ENCODE measurements at regions not wholly inside any gene's neighbourhood (a gene's known extent, or its start where the extent isn't known, plus 50 kb on each side); places are given as distances from the start of the nearest gene placed in this dataset.

DNA sequence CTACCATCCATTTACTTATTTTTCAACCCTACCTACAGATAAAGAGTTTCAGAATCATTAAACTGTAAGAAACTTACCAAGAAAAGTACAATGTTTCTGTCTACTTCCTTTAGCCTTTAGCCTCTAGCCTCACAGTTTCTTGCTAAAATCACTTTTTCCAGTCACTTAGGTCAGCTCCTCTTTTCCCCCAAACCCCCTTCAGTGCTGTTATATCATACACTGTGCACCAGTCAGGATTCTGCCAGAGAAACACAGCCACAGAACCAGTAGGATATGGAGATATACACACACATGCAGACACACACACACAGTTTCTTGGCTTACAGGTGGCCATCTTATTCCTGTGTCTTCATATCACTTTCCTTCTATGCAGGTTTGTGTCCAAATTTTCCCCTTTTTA, 139.9 kb upstream of the LIPC start:
- Histone ChIP-seq H3K27me3 (no peaks in the 10 kb centered on the region), H3K27ac (no peak overlapping the region), H3K4me1 (no peaks in the 10 kb centered on the region), H3K9me3 (peaks cover 0 to 8% (median 3%) of the 10 kb centered on the region in 4 donors), H3K36me3 (no peaks in the 10 kb centered on the region), H3K4me3 (no peak overlapping the region)
- TF ChIP-seq, protein P1, sequence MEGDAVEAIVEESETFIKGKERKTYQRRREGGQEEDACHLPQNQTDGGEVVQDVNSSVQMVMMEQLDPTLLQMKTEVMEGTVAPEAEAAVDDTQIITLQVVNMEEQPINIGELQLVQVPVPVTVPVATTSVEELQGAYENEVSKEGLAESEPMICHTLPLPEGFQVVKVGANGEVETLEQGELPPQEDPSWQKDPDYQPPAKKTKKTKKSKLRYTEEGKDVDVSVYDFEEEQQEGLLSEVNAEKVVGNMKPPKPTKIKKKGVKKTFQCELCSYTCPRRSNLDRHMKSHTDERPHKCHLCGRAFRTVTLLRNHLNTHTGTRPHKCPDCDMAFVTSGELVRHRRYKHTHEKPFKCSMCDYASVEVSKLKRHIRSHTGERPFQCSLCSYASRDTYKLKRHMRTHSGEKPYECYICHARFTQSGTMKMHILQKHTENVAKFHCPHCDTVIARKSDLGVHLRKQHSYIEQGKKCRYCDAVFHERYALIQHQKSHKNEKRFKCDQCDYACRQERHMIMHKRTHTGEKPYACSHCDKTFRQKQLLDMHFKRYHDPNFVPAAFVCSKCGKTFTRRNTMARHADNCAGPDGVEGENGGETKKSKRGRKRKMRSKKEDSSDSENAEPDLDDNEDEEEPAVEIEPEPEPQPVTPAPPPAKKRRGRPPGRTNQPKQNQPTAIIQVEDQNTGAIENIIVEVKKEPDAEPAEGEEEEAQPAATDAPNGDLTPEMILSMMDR (IDR thresholded peaks at IDR 0.05): no peak
- no peak for TF ChIP-seq POLR2A (IDR thresholded peaks at IDR 0.05)
- TF ChIP-seq EP300 (IDR thresholded peaks at IDR 0.05): no peak
- DNase-seq (ENCODE audit: low spot score in 2 of 2): no peak

DNA sequence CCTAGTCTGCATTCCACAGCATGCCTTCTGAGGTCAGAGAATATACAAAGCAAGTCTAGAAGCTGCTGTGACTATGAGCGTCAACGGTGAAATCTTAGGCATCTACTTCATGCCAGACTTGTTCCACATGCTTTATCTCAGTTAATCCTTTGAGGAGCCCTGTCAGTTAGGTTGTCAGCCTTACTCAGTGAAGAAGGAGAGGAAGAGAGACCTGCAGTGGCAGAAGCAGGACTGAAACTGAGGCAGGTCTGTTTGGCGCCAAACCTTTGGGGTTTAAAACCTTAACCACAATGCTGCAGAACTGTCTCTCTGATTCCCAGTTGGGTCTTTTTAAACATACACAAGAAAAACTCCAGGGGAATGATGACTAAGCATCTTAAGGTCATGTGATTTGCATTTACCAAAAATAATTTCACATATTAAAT, 139.0 kb upstream of the LIPC start:
- no peaks in the 10 kb centered on the region for H3K4me1 ChIP-seq
- peaks cover 0 to 8% (median 3%) of the 10 kb centered on the region in 4 donors for H3K9me3 ChIP-seq
- WGBS, 2 donors: 83 to 87% methylated on average over 3 of the region's 3 CpGs
- no peaks in the 10 kb centered on the region for H3K27me3 ChIP-seq
- no peaks in the 10 kb centered on the region for H3K36me3 ChIP-seq
- no peak overlapping the region for H3K27ac ChIP-seq
- TF ChIP-seq POLR2A (IDR thresholded peaks at IDR 0.05): no peak
- no peak for TF ChIP-seq EP300 (IDR thresholded peaks at IDR 0.05)
- no peak for DNase-seq (ENCODE audit: low spot score in 2 of 2)
- H3K4me3 ChIP-seq: no peak overlapping the region

DNA sequence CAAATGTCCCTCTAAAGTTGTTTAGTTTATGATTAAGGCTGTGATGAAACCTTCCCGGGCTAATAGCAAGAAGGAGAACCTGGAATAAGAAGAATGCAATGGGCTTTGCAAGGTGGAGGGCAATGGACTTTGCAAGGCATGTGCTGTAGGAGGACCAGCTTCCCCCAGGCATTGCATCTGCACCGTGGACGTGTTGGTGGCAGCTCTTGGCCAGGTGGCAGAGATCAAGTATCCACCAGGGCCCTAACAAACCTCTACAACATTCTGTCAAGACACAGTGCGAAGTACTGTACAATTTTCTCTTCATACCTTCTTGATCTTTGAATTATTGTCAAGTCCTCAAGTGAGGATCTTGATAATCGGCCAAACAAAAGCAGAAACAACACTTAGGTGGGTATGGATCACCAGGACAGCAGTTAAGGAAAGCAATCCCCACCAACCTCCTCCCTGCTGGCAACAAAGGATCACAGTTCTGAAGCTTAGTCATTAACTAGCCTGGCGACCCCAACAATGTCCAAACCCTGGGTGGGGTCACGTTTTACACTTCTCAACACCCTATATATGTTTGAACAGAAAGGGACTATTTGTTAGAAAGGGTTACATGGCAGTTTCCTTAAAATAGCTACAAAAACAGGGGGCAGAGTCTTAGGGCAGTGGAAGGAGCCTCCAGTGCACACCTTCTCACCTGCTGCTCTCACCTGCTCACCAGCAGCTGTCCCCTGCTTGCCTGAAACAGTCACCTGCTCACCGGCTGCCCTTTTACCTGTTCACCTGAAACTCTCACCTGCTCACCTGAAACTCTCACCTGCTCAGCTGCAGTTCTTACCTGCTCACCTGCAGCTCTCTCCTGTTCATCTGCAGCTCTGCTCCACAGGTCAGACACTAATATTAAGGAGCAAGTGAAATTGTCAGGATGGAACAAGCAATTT, 137.9 kb upstream of the LIPC start:
- no peak overlapping the region for H3K27ac ChIP-seq
- H3K4me3 ChIP-seq: no peak overlapping the region
- WGBS, 2 donors: 68 to 76% methylated on average over 8 of the region's 8 CpGs
- no peaks in the 10 kb centered on the region for H3K36me3 ChIP-seq
- H3K9me3 ChIP-seq: peaks cover 0 to 8% (median 3%) of the 10 kb centered on the region in 4 donors
- no peaks in the 10 kb centered on the region for H3K27me3 ChIP-seq
- TF ChIP-seq EP300 (IDR thresholded peaks at IDR 0.05) (no peak), POLR2A (IDR thresholded peaks at IDR 0.05) (no peak)
- TF ChIP-seq, protein P1 (IDR thresholded peaks at IDR 0.05): no peak
- H3K4me1 ChIP-seq: no peaks in the 10 kb centered on the region
- no peak for DNase-seq (ENCODE audit: low spot score in 2 of 2)

DNA sequence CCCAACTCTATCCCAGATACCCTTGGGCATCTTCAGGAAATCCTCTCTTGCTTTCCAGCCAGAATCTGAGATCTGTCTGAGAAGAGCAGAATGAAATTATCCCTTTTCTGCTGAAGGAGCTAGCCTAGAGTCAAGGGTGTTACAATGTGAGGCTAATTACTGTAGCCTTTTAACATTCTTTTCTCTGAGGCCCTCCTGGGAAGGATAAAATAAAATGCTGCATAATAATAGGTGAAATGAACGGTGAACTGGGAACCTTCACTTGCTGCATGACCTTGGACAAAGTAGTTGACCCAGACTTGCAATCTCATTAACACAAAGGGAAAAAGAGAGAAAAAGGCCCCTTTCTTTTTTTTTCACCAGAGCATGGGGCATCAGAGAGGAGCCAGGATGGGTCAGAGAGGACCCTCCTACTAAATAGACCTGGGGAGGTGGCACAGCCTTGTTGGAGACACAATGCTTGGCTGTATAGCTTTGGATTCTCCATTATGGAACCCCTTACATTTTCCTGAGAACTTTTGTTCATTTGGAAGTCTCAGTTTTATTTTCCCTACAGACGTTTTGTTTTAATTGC, 137.0 kb upstream of the LIPC start:
- no peak overlapping the region for H3K4me3 ChIP-seq
- no peaks in the 10 kb centered on the region for H3K4me1 ChIP-seq
- DNase-seq (ENCODE audit: low spot score in 2 of 2): no peak
- peaks cover 0 to 8% (median 3%) of the 10 kb centered on the region in 4 donors for H3K9me3 ChIP-seq
- 40 to 45% methylated on average over 2 of the region's 2 CpGs for WGBS, 2 donors
- no peak overlapping the region for H3K27ac ChIP-seq
- TF ChIP-seq, protein P1 (IDR thresholded peaks at IDR 0.05): no peak
- TF ChIP-seq EP300 (IDR thresholded peaks at IDR 0.05) (no peak), POLR2A (IDR thresholded peaks at IDR 0.05) (no peak)
- H3K27me3 ChIP-seq: no peaks in the 10 kb centered on the region
- H3K36me3 ChIP-seq: no peaks in the 10 kb centered on the region

DNA sequence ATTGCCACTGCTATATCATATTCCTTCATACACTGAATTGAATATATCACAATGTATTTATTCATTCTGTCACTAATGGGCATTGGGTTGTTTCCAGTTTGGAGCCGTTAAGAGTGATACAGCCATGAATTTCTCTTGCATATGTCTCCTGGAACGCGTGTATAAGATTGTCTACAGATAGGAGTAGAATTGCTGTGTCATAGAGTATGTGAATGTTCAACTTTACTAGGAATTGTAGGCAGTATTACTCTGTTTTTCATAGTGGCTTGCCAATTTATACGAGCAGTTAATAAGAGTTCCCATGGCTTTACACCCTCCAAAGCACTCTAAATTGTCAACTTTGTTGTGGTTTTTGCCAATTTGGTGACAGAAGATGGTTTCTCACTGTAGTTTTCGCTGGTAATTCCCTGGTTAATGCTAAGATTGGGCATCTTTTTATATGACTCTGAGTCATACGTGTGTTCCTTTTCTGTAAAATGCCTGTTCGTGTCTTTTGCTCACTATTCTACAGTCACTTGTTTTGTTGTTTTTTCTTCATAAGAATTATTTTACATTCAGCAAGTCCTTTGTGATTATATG, 136.1 kb upstream of the LIPC start:
- no peaks in the 10 kb centered on the region for H3K4me1 ChIP-seq
- DNase-seq (ENCODE audit: low spot score in 2 of 2): no peak
- 69 to 79% methylated on average over 7 of the region's 7 CpGs for WGBS, 2 donors
- no peak overlapping the region for H3K4me3 ChIP-seq
- H3K9me3 ChIP-seq: peaks cover 0 to 8% (median 3%) of the 10 kb centered on the region in 4 donors
- H3K27me3 ChIP-seq: no peaks in the 10 kb centered on the region
- no peak for TF ChIP-seq POLR2A (IDR thresholded peaks at IDR 0.05)
- no peak for TF ChIP-seq EP300 (IDR thresholded peaks at IDR 0.05)
- TF ChIP-seq, protein P1 (IDR thresholded peaks at IDR 0.05): no peak
- no peak overlapping the region for H3K27ac ChIP-seq
- H3K36me3 ChIP-seq: no peaks in the 10 kb centered on the region
